CD14-positive monocyte (primary cell): ENCODE measurements at regions not wholly inside any gene's neighbourhood (a gene's known extent, or its start where the extent isn't known, plus 50 kb on each side); places are given as distances from the start of the nearest gene placed in this dataset.

Source experiments
- DNase-seq, 3 donors: peaks; one replicate each; pipeline ENCODE4 v3.0.0-alpha.2; 2011 to 2022
- H2AFZ ChIP-seq: 2 replicates; pipeline ENCODE4 v1.6.0; 2012; ENCODE audit warnings: mild to moderate bottlenecking, low read depth, low read length, inconsistent platforms; ENCODE audit not compliant: insufficient read depth, poor library complexity, severe bottlenecking
- H3K27ac ChIP-seq, 2 donors: 1 replicate in 1 of 2; 2 replicates in 1 of 2; pipeline ENCODE4 v1.5.1; 2012 to 2013; ENCODE audit warnings: low read length in 2 of 2, control low read depth in 1 of 2, inconsistent platforms in 1 of 2, low read depth in 1 of 2, mild to moderate bottlenecking in 1 of 2
- H3K27me3 ChIP-seq, 2 donors: one replicate each; pipeline versions ENCODE4 v1.6.0 to v1.6.1; 2011 to 2013; ENCODE audit warnings: low read length in 2 of 2; ENCODE audit not compliant: control insufficient read depth in 2 of 2, insufficient read depth in 2 of 2
- H3K36me3 ChIP-seq, 2 donors: replicated peaks in 1 of 2; 1 replicate in 1 of 2; 2 replicates in 1 of 2; pipeline versions ENCODE4 v1.5.1 to v1.6.1; 2012 to 2013; ENCODE audit warnings: low read length in 2 of 2, control low read depth in 1 of 2, inconsistent platforms in 1 of 2, mild to moderate bottlenecking in 1 of 2; ENCODE audit not compliant: insufficient read depth in 2 of 2, control insufficient read depth in 1 of 2
- H3K4me1 ChIP-seq, 2 donors: 1 replicate in 1 of 2; 2 replicates in 1 of 2; pipeline versions ENCODE4 v1.5.1 to v1.6.1; 2012 to 2013; ENCODE audit warnings: low read length in 2 of 2, control low read depth in 1 of 2, inconsistent platforms in 1 of 2, mild to moderate bottlenecking in 1 of 2, moderate library complexity in 1 of 2; ENCODE audit not compliant: insufficient read depth in 2 of 2, control insufficient read depth in 1 of 2
- H3K4me2 ChIP-seq: replicated peaks from 2 replicates; pipeline ENCODE3; 2012; ENCODE audit warnings: low read length, moderate library complexity, mild to moderate bottlenecking; ENCODE audit not compliant: poor library complexity, severe bottlenecking; ENCODE audit errors: extremely low read depth
- H3K4me3 ChIP-seq, 3 experiments: fragments of 200-600 bp in 1 of 3; sonication (generic) in 1 of 3; replicated peaks in 1 of 3; 1 replicate in 2 of 3; 2 replicates in 1 of 3; pipeline ENCODE4 v1.5.1; 2011 to 2013; ENCODE audit warnings: low read length in 3 of 3, mild to moderate bottlenecking in 3 of 3, control low read depth in 2 of 3, low read depth in 2 of 3, inconsistent platforms in 1 of 3, moderate library complexity in 1 of 3
- H3K79me2 ChIP-seq: 2 replicates; pipeline ENCODE4 v1.6.0; 2012; ENCODE audit warnings: mild to moderate bottlenecking, control low read depth, inconsistent platforms, low read length, moderate library complexity; ENCODE audit not compliant: insufficient read depth
- H3K9ac ChIP-seq: 2 replicates; pipeline ENCODE4 v1.6.0; 2017; ENCODE audit warnings: low read length, mild to moderate bottlenecking; ENCODE audit not compliant: insufficient read depth, poor library complexity, severe bottlenecking
- H3K9me3 ChIP-seq, 2 donors: replicated peaks in 1 of 2; 1 replicate in 1 of 2; 2 replicates in 1 of 2; pipeline versions ENCODE4 v1.5.1 to v1.6.1; 2012 to 2013; ENCODE audit warnings: low read length in 2 of 2, control low read depth in 1 of 2; ENCODE audit not compliant: control insufficient read depth in 1 of 2, insufficient read depth in 1 of 2
- H4K20me1 ChIP-seq: 2 replicates; pipeline ENCODE4 v1.6.0; 2012; ENCODE audit warnings: mild to moderate bottlenecking, low read length, control low read depth, moderate library complexity; ENCODE audit not compliant: insufficient read depth
- H3K27ac Mint-ChIP-seq, 7 donors: one replicate each; pipeline ENCODE4 v1.8.0; 2020; ENCODE audit warnings: mild to moderate bottlenecking in 7 of 7, mixed read lengths in 7 of 7, moderate library complexity in 6 of 7, inconsistent platforms in 2 of 7
- H3K27me3 Mint-ChIP-seq, 3 donors: one replicate each; pipeline ENCODE4 v1.8.0; 2021 to 2022; ENCODE audit warnings: low read depth in 3 of 3, mild to moderate bottlenecking in 3 of 3, mixed read lengths in 3 of 3, moderate library complexity in 3 of 3, inconsistent platforms in 1 of 3
- H3K36me3 Mint-ChIP-seq, 2 donors: one replicate each; pipeline ENCODE4 v1.8.0; 2020; ENCODE audit warnings: mixed read lengths in 2 of 2, inconsistent platforms in 1 of 2, mild to moderate bottlenecking in 1 of 2
- H3K4me1 Mint-ChIP-seq: one replicate; pipeline ENCODE4 v1.8.0; 2020; ENCODE audit warnings: mild to moderate bottlenecking, mixed read lengths
- H3K4me3 Mint-ChIP-seq, 2 donors: one replicate each; pipeline ENCODE4 v1.8.0; 2020; ENCODE audit warnings: mild to moderate bottlenecking in 2 of 2, mixed read lengths in 2 of 2, moderate library complexity in 1 of 2
- H3K9me3 Mint-ChIP-seq, 7 donors: one replicate each; pipeline ENCODE4 v1.8.0; 2020 to 2022; ENCODE audit warnings: mixed read lengths in 7 of 7, mild to moderate bottlenecking in 6 of 7, moderate library complexity in 6 of 7, inconsistent platforms in 2 of 7
- CTCF ChIP-seq: fragments of 200-600 bp; IDR thresholded peaks from one replicate; pipeline ENCODE4 v1.8.0; 2022; ENCODE audit warnings: antibody characterized with exemption, mild to moderate bottlenecking
- WGBS: methylation state at CpG from one replicate; pipeline ENCODE4 v1.1.5; 2013; ENCODE audit warnings: missing lambda C conversion rate; ENCODE audit not compliant: insufficient coverage; 5-methylcytosine and 5-hydroxymethylcytosine counted together
- intact Hi-C, 2 donors: fragments of 100-400 bp; cut with micrococcal nuclease; formaldehyde crosslinking; loops; one replicate each; pipeline versions ENCODE4 v1.15.0 to v1.15.1; 2023

- no peaks in the 10 kb centered on the region for H3K4me1 Mint-ChIP-seq
- DNase-seq, result no peak
- Histone ChIP-seq H3K9me3 (no peaks in the 10 kb centered on the region), H3K36me3 (no peaks in the 10 kb centered on the region), H3K4me2 (no peak overlapping the region), H4K20me1 (no peaks in the 10 kb centered on the region), H3K27me3 (no peaks in the 10 kb centered on the region), H3K4me1 (no peaks in the 10 kb centered on the region), H2AFZ (no peak overlapping the region), H3K4me3 (no peak overlapping the region), H3K79me2 (no peaks in the 10 kb centered on the region), H3K27ac (no peak overlapping the region), H3K9ac (no peak overlapping the region)
- H3K27me3 Mint-ChIP-seq, result peaks cover 0 to 2% (median 1%) of the 10 kb centered on the region in 3 donors
- intact Hi-C loops, result no loop called here
- TF ChIP-seq CTCF, result no peak
- no peak overlapping the region for H3K4me3 Mint-ChIP-seq
- WGBS, result no CpG with 5 or more reads among the region's 1 CpG
- H3K27ac Mint-ChIP-seq, result no peak overlapping the region
- peaks cover 0 to 5% (median 0%) of the 10 kb centered on the region in 7 donors for H3K9me3 Mint-ChIP-seq
- H3K36me3 Mint-ChIP-seq, result no peaks in the 10 kb centered on the region
Observed at GRCh38 chr2:182621191-182621590, 94.9 kb upstream of the DNAJC10 start.

- DNase-seq, result no peak
- H3K9ac ChIP-seq, result no peak overlapping the region
- H2AFZ ChIP-seq, result no peak overlapping the region
- no peaks in the 10 kb centered on the region for H4K20me1 ChIP-seq
- no peak for TF ChIP-seq CTCF
- H3K4me1 Mint-ChIP-seq, result no peaks in the 10 kb centered on the region
- H3K9me3 Mint-ChIP-seq, result peaks cover 0 to 5% (median 0%) of the 10 kb centered on the region in 7 donors
- H3K36me3 Mint-ChIP-seq, result no peaks in the 10 kb centered on the region
- no peak overlapping the region for H3K4me3 ChIP-seq
- no peak overlapping the region for H3K4me2 ChIP-seq
- H3K27me3 ChIP-seq, result no peaks in the 10 kb centered on the region
- no peak overlapping the region for H3K27ac Mint-ChIP-seq
- intact Hi-C loops, result no loop called here
- H3K36me3 ChIP-seq, result no peaks in the 10 kb centered on the region
- H3K27ac ChIP-seq, result no peak overlapping the region
- H3K79me2 ChIP-seq, result no peaks in the 10 kb centered on the region
- no peaks in the 10 kb centered on the region for H3K4me1 ChIP-seq
- H3K9me3 ChIP-seq, result no peaks in the 10 kb centered on the region
- H3K4me3 Mint-ChIP-seq, result no peak overlapping the region
- H3K27me3 Mint-ChIP-seq, result peaks cover 0 to 2% (median 0%) of the 10 kb centered on the region in 3 donors
Observed at GRCh38 chr2:182621810-182622209, 94.2 kb upstream of the DNAJC10 start.
